GM21737 (cell line): ENCODE measurements at regions not wholly inside any gene's neighbourhood (a gene's known extent, or its start where the extent isn't known, plus 50 kb on each side); places are given as distances from the start of the nearest gene placed in this dataset.
"Not testable (repeated sequence)": the region's sequence is repeated elsewhere in the genome, so short reads cannot be mapped to it uniquely, and the experiment has no call there.

Source experiments
- ATAC-seq: cut with Tn5 transposase; IDR thresholded peaks from one replicate; pipeline ENCODE4 v1.9.1; 2021; ENCODE audit warnings: mild to moderate bottlenecking, moderate library complexity; ENCODE audit not compliant: unreplicated experiment

DNA sequence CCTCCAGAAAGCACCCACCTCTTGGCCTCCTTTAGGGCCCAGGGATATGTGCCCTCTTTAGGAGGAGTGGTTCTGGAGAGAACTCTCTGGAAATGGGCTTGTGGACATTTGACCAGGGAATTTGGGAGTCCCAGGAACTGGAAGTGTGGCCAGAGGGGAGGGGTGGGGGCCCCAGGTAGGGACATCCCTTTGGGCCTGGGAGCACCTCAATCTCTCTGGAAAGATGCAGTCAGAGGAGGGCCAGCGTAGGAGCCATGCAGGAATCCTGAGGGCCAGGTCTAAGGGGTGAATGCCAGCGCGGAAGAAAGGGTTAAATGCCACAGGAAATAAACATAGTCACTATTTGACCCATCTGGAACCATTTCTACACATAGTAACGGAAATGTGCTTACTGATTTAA is 50.3 kb upstream of the ITGA11 start:
- no peak for ATAC-seq

DNA sequence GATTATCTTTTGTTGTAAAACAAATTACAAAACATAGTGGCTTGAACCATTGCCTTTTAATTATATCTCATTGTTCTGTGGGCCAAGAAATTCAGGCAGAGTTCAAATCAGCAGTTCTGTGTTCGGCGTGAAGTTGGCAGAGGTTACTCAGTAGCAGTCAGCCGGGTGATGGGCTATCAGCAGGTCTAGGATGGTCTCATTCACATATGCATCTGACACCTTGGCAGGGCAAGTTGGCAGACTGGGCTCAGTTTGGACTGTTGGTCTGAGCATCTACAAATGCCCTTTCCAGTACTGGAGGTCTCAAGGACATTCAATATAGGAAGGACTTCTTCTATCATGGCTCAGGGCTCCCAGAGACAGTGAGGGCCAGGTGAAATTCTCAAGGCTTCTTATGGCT is 51.2 kb upstream of the ITGA11 start:
- no peak for ATAC-seq

GRCh38 chr15:68484220-68484619 is 52.3 kb upstream of the ITGA11 start:
- ATAC-seq = no peak

GRCh38 chr15:68484696-68485400 is 52.9 kb upstream of the ITGA11 start:
- ATAC-seq = no peak

- no peak for ATAC-seq
These were observed 53.9 kb upstream of the ITGA11 start for GRCh38 chr15:68485721-68486360.

DNA sequence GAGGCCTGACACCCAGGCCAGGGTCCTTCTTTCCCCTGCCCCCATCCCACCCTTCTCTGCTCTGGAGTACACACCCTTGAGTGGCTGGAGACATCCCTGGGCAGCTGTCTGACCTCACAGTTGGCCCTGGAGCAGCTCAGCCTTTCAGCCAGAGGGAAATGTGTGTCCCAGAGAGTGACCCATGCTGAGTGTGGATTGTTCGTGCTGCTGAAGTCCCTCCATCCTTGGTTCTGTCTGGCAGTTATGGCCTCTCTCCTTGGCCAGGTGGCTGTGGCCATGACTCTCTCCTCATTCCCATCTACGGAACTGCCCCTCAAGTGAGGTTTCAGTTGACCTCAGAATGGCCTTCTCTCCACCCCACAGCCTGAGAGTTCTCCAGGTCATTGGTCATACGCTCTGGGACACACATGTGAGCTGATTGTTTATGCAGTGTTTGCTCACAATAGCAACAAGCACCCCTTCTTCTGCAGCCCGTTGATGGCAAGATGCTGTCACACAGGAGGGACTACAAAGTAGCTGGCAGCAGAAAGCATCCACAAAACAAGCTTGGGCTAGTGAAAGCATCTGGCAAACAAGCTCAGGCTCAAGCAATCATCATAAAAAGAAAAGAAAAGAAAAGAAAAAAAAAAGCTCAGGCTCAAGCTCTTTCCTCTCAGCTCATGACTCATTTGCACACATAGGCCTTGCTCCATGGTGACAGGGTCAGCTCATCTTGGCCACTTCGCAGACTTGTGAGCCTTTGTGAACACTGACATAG is 55.3 kb upstream of the ITGA11 start:
- ATAC-seq = no peak

- no peak for ATAC-seq
These were observed 56.3 kb upstream of the ITGA11 start for GRCh38 chr15:68488290-68488689.

- ATAC-seq = no peak
These were observed 57.0 kb upstream of the ITGA11 start for GRCh38 chr15:68488966-68489365.

GRCh38 chr15:68489421-68489820 is 57.5 kb upstream of the ITGA11 start:
- no peak for ATAC-seq

- no peak for ATAC-seq
These were observed 59.6 kb upstream of the ITGA11 start for GRCh38 chr15:68491415-68492106.

DNA sequence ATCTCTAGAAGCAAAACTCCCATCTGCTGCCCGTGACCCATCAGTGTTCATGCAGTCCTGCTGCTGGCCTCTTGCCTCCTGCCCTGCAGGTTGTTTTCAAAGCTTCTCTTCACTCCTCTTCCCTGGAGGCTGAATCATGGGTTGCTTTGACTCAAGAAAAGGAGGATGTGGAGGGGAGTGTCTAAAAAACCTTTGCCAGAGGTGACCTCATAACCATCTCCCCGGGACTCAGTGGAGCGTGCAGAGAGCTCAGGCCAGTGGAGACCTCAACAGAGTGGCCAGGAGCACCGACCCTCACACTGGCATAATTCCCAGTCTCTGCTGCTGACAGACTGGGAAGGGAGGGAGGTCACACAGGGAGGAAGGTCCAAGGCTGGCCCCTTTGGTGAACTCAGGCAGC is 60.9 kb upstream of the ITGA11 start:
- no peak for ATAC-seq

DNA sequence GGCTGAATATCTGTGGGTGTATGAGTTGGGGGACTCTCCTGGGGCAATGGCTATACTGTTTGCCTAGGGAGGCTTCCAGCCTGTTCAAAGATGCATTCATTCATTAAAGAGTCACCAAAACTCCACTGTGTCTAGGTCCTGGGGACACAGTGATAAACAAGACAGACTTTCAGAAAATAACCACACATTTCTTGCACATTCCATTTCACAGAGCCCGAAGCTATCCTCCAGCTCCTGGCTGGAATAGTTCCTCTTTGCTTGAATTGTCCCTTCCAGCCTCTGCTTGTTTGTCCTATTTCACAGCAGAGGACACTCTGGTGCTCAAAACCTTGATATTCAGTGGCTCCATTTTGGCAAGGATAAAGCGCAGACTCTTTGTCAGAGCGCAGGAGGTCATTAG is 61.7 kb upstream of the ITGA11 start:
- no peak for ATAC-seq

GRCh38 chr15:68494573-68495110 is 62.7 kb upstream of the ITGA11 start:
- no peak for ATAC-seq

DNA sequence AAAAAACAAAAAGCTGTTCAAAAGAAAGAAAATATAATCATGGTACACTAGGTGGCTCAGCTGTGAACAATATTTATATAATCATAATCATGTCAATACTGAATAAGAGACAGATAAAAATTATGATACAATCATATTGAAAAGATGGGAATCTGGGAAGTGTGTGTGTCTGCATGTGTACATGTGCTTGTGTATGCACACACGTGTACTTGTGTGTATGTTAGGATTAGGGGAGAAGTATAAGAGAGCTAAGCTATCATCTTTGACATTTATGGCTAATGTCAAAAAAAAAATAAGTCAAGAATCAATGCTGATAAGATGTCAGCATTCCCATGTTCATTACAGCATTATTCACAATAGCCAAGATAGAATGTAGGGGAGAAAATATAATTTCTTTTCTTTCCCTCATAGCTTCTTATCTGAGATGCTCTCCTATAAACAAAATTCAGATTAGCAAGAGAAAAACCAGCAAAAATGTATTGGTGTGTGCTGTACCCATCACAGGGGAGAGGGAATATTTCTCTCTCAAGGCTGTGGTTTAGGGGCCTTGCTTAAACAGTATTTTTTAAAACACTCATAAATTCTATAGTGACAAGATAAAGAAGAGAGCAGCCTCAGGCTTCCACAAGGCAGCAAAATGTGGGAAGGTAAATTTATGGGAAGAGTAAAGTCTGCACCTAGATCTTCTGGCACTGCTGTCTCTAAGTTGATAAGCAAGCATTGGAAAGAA is 63.4 kb upstream of the ITGA11 start:
- ATAC-seq = no peak

GRCh38 chr15:68495981-68496705 is 64.2 kb upstream of the ITGA11 start:
- ATAC-seq = no peak

- not testable (repeated sequence) for ATAC-seq
These were observed 64.8 kb upstream of the ITGA11 start for GRCh38 chr15:68496751-68497150.

- no peak for ATAC-seq
These were observed 65.4 kb upstream of the ITGA11 start for GRCh38 chr15:68497206-68497910.

- no peak for ATAC-seq
These were observed 66.1 kb upstream of the ITGA11 start for GRCh38 chr15:68498076-68498475.

GRCh38 chr15:68499620-68500312 is 67.8 kb upstream of the ITGA11 start:
- ATAC-seq = no peak
